Neural progenitor cell (in vitro differentiated cells): ENCODE measurements at regions not wholly inside any gene's neighbourhood (a gene's known extent, or its start where the extent isn't known, plus 50 kb on each side); places are given as distances from the start of the nearest gene placed in this dataset.

Experiments
- DNase-seq: peaks from one replicate; pipeline ENCODE4 v3.0.0-alpha.2; 2016; ENCODE audit warnings: low spot score
- H2AFZ ChIP-seq: fragments of 200-600 bp; sonication (generic); replicated peaks from 2 replicates; pipeline ENCODE4 v1.6.1; 2016; ENCODE audit warnings: antibody characterized with exemption
- H3F3A ChIP-seq: fragments of 200-600 bp; sonication (generic); 2 replicates; pipeline ENCODE4 v1.6.1; 2016; ENCODE audit warnings: antibody characterized with exemption, low read depth
- H3K27ac ChIP-seq: fragments of 200-600 bp; sonication (generic); 2 replicates; pipeline ENCODE4 v1.5.1; 2016; ENCODE audit warnings: mild to moderate bottlenecking
- H3K27me3 ChIP-seq: fragments of 200-600 bp; sonication (generic); 2 replicates; pipeline ENCODE4 v1.6.1; 2016; ENCODE audit warnings: mild to moderate bottlenecking, moderate library complexity
- H3K36me3 ChIP-seq: fragments of 200-600 bp; sonication (generic); 2 replicates; pipeline ENCODE4 v1.5.1; 2016
- H3K4me1 ChIP-seq: fragments of 200-600 bp; sonication (generic); 2 replicates; pipeline ENCODE4 v1.6.1; 2016; ENCODE audit warnings: mixed run types
- H3K4me2 ChIP-seq: fragments of 200-600 bp; sonication (generic); 2 replicates; pipeline ENCODE4 v1.6.1; 2016
- H3K4me3 ChIP-seq: fragments of 200-600 bp; sonication (generic); 2 replicates; pipeline ENCODE4 v1.5.1; 2016
- H3K79me2 ChIP-seq: fragments of 200-600 bp; sonication (generic); 2 replicates; pipeline ENCODE4 v1.6.1; 2016; ENCODE audit warnings: low read depth
- H3K9ac ChIP-seq: fragments of 200-600 bp; sonication (generic); 2 replicates; pipeline ENCODE4 v1.6.1; 2016
- H3K9me3 ChIP-seq: fragments of 200-600 bp; sonication (generic); 2 replicates; pipeline ENCODE4 v1.5.1; 2016; ENCODE audit warnings: low read depth
- H4K20me1 ChIP-seq: fragments of 200-600 bp; sonication (generic); 2 replicates; pipeline ENCODE4 v1.6.1; 2016; ENCODE audit warnings: low read depth
- H3K27ac Mint-ChIP-seq: 3 replicates; pipeline ENCODE4 v1.8.0; 2021; ENCODE audit warnings: mixed read lengths
- H3K27me3 Mint-ChIP-seq: 2 replicates; pipeline ENCODE4 v1.8.0; 2022; ENCODE audit warnings: low read depth, mild to moderate bottlenecking, inconsistent platforms, moderate library complexity, mixed read lengths; ENCODE audit not compliant: insufficient read depth
- H3K36me3 Mint-ChIP-seq: 3 replicates; pipeline ENCODE4 v1.8.0; 2021; ENCODE audit warnings: mixed read lengths
- H3K4me1 Mint-ChIP-seq: 3 replicates; pipeline ENCODE4 v1.8.0; 2021; ENCODE audit warnings: mixed read lengths
- H3K4me3 Mint-ChIP-seq: 3 replicates; pipeline ENCODE4 v1.8.0; 2021; ENCODE audit warnings: mild to moderate bottlenecking, moderate library complexity, mixed read lengths
- H3K9me3 Mint-ChIP-seq: 3 replicates; pipeline ENCODE4 v1.8.0; 2020; ENCODE audit warnings: mixed read lengths
- CTCF ChIP-seq: fragments of 200-600 bp; sonication (generic); IDR thresholded peaks from 2 replicates; pipeline ENCODE4 v1.5.1; 2017; ENCODE audit warnings: antibody characterized with exemption, mild to moderate bottlenecking
- EZH2 ChIP-seq: fragments of 200-600 bp; sonication (generic); IDR thresholded peaks from 2 replicates; pipeline ENCODE4 v1.6.1; 2017; ENCODE audit warnings: antibody characterized with exemption, mild to moderate bottlenecking, moderate library complexity
- EZH2phosphoT487 ChIP-seq: fragments of 200-600 bp; sonication (generic); IDR thresholded peaks from 2 replicates; pipeline ENCODE4 v1.6.1; 2017; ENCODE audit warnings: antibody characterized with exemption

GRCh38 chr16:56102183-56102686, 89.1 kb upstream of the GNAO1 start:
- H3K27me3 ChIP-seq = no peaks in the 10 kb centered on the region
- peak overlapping the region; percentile 63 for H2AFZ ChIP-seq
- H3K27ac ChIP-seq = no peak overlapping the region
- no peak overlapping the region for H3K9ac ChIP-seq
- H3K4me3 ChIP-seq = no peak overlapping the region
- peak overlapping the region; percentile 48 for H3K4me2 ChIP-seq
- Mint-ChIP-seq H3K27ac (peak overlapping the region; percentile 87), H3K27me3 (peaks cover 21% of the 10 kb centered on the region), H3K4me1 (peaks cover 29% of the 10 kb centered on the region), H3K36me3 (no peaks in the 10 kb centered on the region), H3K9me3 (no peaks in the 10 kb centered on the region), H3K4me3 (no peak overlapping the region)
- no peaks in the 10 kb centered on the region for H4K20me1 ChIP-seq
- H3K9me3 ChIP-seq = no peaks in the 10 kb centered on the region
- no peaks in the 10 kb centered on the region for H3F3A ChIP-seq
- DNase-seq = peak; percentile 26
- TF ChIP-seq CTCF = no peak
- TF ChIP-seq EZH2 = no peak
- no peak for TF ChIP-seq EZH2phosphoT487
- peaks cover 7% of the 10 kb centered on the region for H3K4me1 ChIP-seq
- H3K79me2 ChIP-seq = no peaks in the 10 kb centered on the region
- H3K36me3 ChIP-seq = no peaks in the 10 kb centered on the region

GRCh38 chr16:56101480-56101879, 89.8 kb upstream of the GNAO1 start:
- H3K4me2 ChIP-seq = no peak overlapping the region
- TF ChIP-seq EZH2 (no peak), CTCF (no peak), EZH2phosphoT487 (no peak)

GRCh38 chr16:56097306-56097705, 94.0 kb upstream of the GNAO1 start:
- Histone ChIP-seq H3K79me2 (no peaks in the 10 kb centered on the region), H3K4me2 (no peak overlapping the region), H3K4me3 (no peak overlapping the region), H3F3A (no peaks in the 10 kb centered on the region), H3K27me3 (no peaks in the 10 kb centered on the region), H3K9ac (no peak overlapping the region), H3K27ac (no peak overlapping the region), H2AFZ (no peak overlapping the region), H3K9me3 (no peaks in the 10 kb centered on the region), H3K4me1 (peaks cover 15% of the 10 kb centered on the region), H4K20me1 (no peaks in the 10 kb centered on the region), H3K36me3 (no peaks in the 10 kb centered on the region)
- peaks cover 12% of the 10 kb centered on the region for H3K4me1 Mint-ChIP-seq
- no peak overlapping the region for H3K27ac Mint-ChIP-seq
- no peak for TF ChIP-seq EZH2
- TF ChIP-seq EZH2phosphoT487 = no peak
- no peak for TF ChIP-seq CTCF
- no peak overlapping the region for H3K4me3 Mint-ChIP-seq
- H3K9me3 Mint-ChIP-seq = no peaks in the 10 kb centered on the region
- no peak for DNase-seq
- peaks cover 11% of the 10 kb centered on the region for H3K27me3 Mint-ChIP-seq
- no peaks in the 10 kb centered on the region for H3K36me3 Mint-ChIP-seq

More at GRCh38 chr16:56101480-56101879, 89.8 kb upstream of the GNAO1 start:
- Histone ChIP-seq H3K4me1 (peaks cover 7% of the 10 kb centered on the region), H3K36me3 (no peaks in the 10 kb centered on the region), H3K9ac (no peak overlapping the region), H3F3A (no peaks in the 10 kb centered on the region), H3K27ac (no peak overlapping the region), H3K79me2 (no peaks in the 10 kb centered on the region), H2AFZ (peak overlapping the region; percentile 63), H3K27me3 (no peaks in the 10 kb centered on the region), H3K9me3 (no peaks in the 10 kb centered on the region), H3K4me3 (no peak overlapping the region), H4K20me1 (no peaks in the 10 kb centered on the region)
- Mint-ChIP-seq H3K27ac (peak overlapping the region; percentile 87), H3K9me3 (no peaks in the 10 kb centered on the region), H3K27me3 (peaks cover 18% of the 10 kb centered on the region), H3K36me3 (no peaks in the 10 kb centered on the region), H3K4me1 (peaks cover 23% of the 10 kb centered on the region), H3K4me3 (no peak overlapping the region)
- DNase-seq = no peak
